Urinary bladder (tissue), 3 donors: ENCODE measurements at regions not wholly inside any gene's neighbourhood (a gene's known extent, or its start where the extent isn't known, plus 50 kb on each side); places are given as distances from the start of the nearest gene placed in this dataset.

ENCODE experiments used
- DNase-seq: peaks from one replicate; pipeline ENCODE4 v3.0.0-alpha.2; 2015; ENCODE audit errors: extremely low spot score
- H3K27ac ChIP-seq: one replicate; pipeline ENCODE4 v1.5.1; 2013; ENCODE audit warnings: low read depth, mild to moderate bottlenecking, moderate library complexity
- H3K36me3 ChIP-seq: one replicate; pipeline ENCODE4 v1.6.1; 2013; ENCODE audit warnings: mild to moderate bottlenecking, moderate library complexity; ENCODE audit not compliant: insufficient read depth
- H3K4me1 ChIP-seq: one replicate; pipeline ENCODE4 v1.6.1; 2013; ENCODE audit warnings: mild to moderate bottlenecking, moderate library complexity; ENCODE audit not compliant: insufficient read depth
- H3K4me3 ChIP-seq: one replicate; pipeline ENCODE4 v1.5.1; 2013; ENCODE audit warnings: low read depth, low read length
- WGBS: extraction: QIAGEN DNeasy Blood & Tissue Kit; methylation state at CpG from one replicate; pipeline ENCODE4 v1.1.7; 2013; 5-methylcytosine and 5-hydroxymethylcytosine counted together
- donor health status: healthy with polysubstance abuse.
- donor health status: healthy.

DNA sequence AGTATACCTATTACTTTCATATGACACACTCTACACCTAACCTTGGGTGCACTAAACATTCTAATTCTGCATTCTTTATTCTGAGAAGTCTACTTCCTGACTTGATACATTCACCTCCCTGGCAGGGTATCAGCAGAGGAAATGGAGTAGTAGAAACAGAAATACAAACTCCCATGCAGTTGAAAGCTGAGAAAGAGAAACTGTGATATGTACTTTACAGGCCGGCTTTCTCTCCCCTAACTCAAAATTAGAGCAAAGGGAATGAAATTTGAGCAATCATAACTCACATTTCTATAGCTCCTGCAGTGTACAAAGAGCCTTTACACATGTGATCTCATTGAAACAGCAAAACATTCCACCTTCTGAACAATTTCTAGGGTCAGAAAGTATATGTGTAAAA, 135.5 kb upstream of the COL8A1 start:
- Histone ChIP-seq H3K4me1 (no peaks in the 10 kb centered on the region), H3K27ac (no peak overlapping the region), H3K4me3 (no peak overlapping the region), H3K36me3 (no peaks in the 10 kb centered on the region)
- no peak for DNase-seq
- WGBS = 76% methylated on average over 1 of the region's 1 CpG

DNA sequence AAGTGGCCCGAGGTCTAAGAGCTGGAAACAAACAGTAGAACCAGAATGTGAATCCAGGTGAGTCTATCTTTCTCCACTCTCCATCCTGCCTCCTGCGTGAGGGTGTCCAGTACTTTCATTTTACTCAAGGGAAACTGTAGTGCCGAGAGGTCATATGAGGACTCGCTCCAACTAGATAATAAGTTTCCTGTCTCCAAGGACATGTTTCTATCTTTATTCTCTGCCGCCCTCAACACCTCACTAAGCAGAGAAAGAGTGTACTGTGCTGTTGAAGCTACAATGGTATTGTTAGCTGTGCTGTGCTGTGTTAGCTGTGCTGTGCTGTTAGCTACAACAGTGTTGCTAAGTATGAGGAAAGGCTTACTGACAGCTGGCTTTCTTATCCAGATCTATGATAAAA, 137.9 kb upstream of the COL8A1 start:
- H3K4me3 ChIP-seq = no peak overlapping the region
- 81% methylated on average over 5 of the region's 5 CpGs for WGBS
- DNase-seq = no peak
- no peak overlapping the region for H3K27ac ChIP-seq
- H3K36me3 ChIP-seq = no peaks in the 10 kb centered on the region
- H3K4me1 ChIP-seq = no peaks in the 10 kb centered on the region

GRCh38 chr3:99499235-99500158, 138.9 kb upstream of the COL8A1 start:
- 57% methylated on average over 4 of the region's 4 CpGs for WGBS
- Histone ChIP-seq H3K36me3 (no peaks in the 10 kb centered on the region), H3K27ac (no peak overlapping the region), H3K4me1 (no peaks in the 10 kb centered on the region), H3K4me3 (no peak overlapping the region)
- DNase-seq = no peak

GRCh38 chr3:99498550-99499234, 139.7 kb upstream of the COL8A1 start:
- H3K4me1 ChIP-seq = no peaks in the 10 kb centered on the region
- no peak for DNase-seq
- no peaks in the 10 kb centered on the region for H3K36me3 ChIP-seq
- no peak overlapping the region for H3K27ac ChIP-seq
- 78% methylated on average over 8 of the region's 8 CpGs for WGBS
- no peak overlapping the region for H3K4me3 ChIP-seq

DNA sequence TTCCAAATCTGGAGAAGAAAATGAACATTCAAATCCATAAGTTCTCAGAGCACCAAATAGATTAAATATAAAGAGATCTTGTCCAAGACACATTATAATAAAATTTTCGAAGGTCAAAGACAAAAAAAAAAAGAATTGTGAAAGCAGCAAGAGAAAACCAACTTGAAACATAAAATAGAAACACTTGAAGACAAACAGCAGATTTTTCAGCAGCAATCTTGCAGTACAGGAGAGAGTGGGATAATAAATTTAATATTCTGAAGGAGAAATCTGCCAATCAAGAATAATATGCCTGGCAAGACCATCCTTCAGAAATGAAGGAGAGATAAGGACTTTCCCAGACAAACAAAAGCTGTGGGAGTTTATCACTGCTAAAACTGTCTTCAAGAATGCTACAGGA, 150.5 kb upstream of the COL8A1 start:
- 57% methylated on average over 1 of the region's 1 CpG for WGBS
- H3K27ac ChIP-seq = no peak overlapping the region
- no peaks in the 10 kb centered on the region for H3K36me3 ChIP-seq
- no peak overlapping the region for H3K4me3 ChIP-seq
- no peak for DNase-seq
- H3K4me1 ChIP-seq = no peaks in the 10 kb centered on the region

GRCh38 chr3:99485286-99485685, 153.1 kb upstream of the COL8A1 start:
- H3K27ac ChIP-seq = no peak overlapping the region
- no peak overlapping the region for H3K4me3 ChIP-seq
- 70% methylated on average over 3 of the region's 3 CpGs for WGBS
- no peak for DNase-seq
- H3K36me3 ChIP-seq = no peaks in the 10 kb centered on the region
- no peaks in the 10 kb centered on the region for H3K4me1 ChIP-seq

GRCh38 chr3:99484871-99485270, 153.5 kb upstream of the COL8A1 start:
- Histone ChIP-seq H3K4me1 (no peaks in the 10 kb centered on the region), H3K27ac (no peak overlapping the region), H3K36me3 (no peaks in the 10 kb centered on the region), H3K4me3 (no peak overlapping the region)
- DNase-seq = no peak

- DNase-seq = no peak
- Histone ChIP-seq H3K36me3 (no peaks in the 10 kb centered on the region), H3K4me1 (no peaks in the 10 kb centered on the region), H3K4me3 (no peak overlapping the region), H3K27ac (no peak overlapping the region)
Measured at GRCh38 chr3:99483841-99484240, 154.6 kb upstream of the COL8A1 start.

DNA sequence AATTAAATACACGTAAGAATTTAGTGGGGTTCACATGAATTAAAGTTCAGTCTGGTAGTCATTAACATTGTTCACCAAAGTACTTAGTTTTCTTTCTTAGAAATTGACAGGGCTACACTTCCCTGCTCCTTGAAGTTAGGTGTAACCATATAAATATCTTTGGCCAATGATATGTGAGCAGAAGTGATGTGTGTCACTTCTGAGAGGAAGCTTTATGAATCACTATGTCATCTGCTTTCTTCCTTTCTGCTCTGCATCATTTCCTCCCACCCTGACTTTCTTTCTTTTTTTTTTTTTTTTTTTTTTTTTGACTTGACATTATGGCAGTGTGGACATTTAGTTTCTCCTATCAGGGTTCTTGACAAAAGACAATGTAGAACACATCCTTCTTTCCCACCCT, 156.2 kb upstream of the COL8A1 start:
- H3K27ac ChIP-seq = no peak overlapping the region
- DNase-seq = no peak
- no peaks in the 10 kb centered on the region for H3K4me1 ChIP-seq
- H3K4me3 ChIP-seq = no peak overlapping the region
- WGBS = 85% methylated on average over 1 of the region's 1 CpG
- H3K36me3 ChIP-seq = no peaks in the 10 kb centered on the region

GRCh38 chr3:99481561-99481960, 156.8 kb upstream of the COL8A1 start:
- H3K36me3 ChIP-seq = no peaks in the 10 kb centered on the region
- no peak overlapping the region for H3K4me3 ChIP-seq
- no peak for DNase-seq
- no peaks in the 10 kb centered on the region for H3K4me1 ChIP-seq
- 43% methylated on average over 2 of the region's 2 CpGs for WGBS
- no peak overlapping the region for H3K27ac ChIP-seq

GRCh38 chr3:99479768-99480167, 158.6 kb upstream of the COL8A1 start:
- DNase-seq = no peak
- H3K4me3 ChIP-seq = no peak overlapping the region
- H3K27ac ChIP-seq = no peak overlapping the region
- no peaks in the 10 kb centered on the region for H3K36me3 ChIP-seq
- WGBS = 80% methylated on average over 2 of the region's 2 CpGs
- H3K4me1 ChIP-seq = no peaks in the 10 kb centered on the region

GRCh38 chr3:99477650-99478049, 160.7 kb upstream of the COL8A1 start:
- no peaks in the 10 kb centered on the region for H3K36me3 ChIP-seq
- H3K4me1 ChIP-seq = no peaks in the 10 kb centered on the region

DNA sequence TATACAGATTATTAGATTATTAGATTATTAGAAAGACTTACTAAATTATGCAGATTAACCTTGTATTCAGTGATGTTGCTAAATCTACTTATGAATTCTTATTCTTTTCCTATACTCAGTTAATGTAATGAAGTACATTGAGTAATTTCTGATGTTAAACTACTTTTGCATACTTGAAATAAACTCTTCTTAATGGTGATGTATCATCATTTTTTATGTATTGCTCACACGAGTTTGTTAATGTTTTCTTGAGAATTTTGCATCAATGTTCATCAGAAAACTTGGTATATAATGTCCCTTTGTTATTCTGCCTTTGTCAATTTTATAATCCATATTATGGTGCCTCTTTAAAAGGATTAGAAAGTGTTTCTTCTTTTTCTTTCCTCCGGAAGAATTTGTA, 163.2 kb upstream of the COL8A1 start:
- no peak overlapping the region for H3K27ac ChIP-seq
- WGBS = 78% methylated on average over 2 of the region's 2 CpGs
- H3K4me3 ChIP-seq = no peak overlapping the region
- H3K36me3 ChIP-seq = no peaks in the 10 kb centered on the region
- no peaks in the 10 kb centered on the region for H3K4me1 ChIP-seq
- no peak for DNase-seq

More at GRCh38 chr3:99477650-99478049, 160.7 kb upstream of the COL8A1 start:
- no peak overlapping the region for H3K4me3 ChIP-seq
- no peak for DNase-seq
- WGBS = 99% methylated on average over 1 of the region's 1 CpG
- H3K27ac ChIP-seq = no peak overlapping the region

- DNase-seq = no peak
- no peak overlapping the region for H3K4me3 ChIP-seq
- no peaks in the 10 kb centered on the region for H3K36me3 ChIP-seq
- no peak overlapping the region for H3K27ac ChIP-seq
- H3K4me1 ChIP-seq = no peaks in the 10 kb centered on the region
Measured at GRCh38 chr3:99474776-99475175, 163.6 kb upstream of the COL8A1 start.
